Skin epidermis (tissue), 12 donors: ENCODE measurements at regions not wholly inside any gene's neighbourhood (a gene's known extent, or its start where the extent isn't known, plus 50 kb on each side); places are given as distances from the start of the nearest gene placed in this dataset.
"Not testable (repeated sequence)": the region's sequence is repeated elsewhere in the genome, so short reads cannot be mapped to it uniquely, and the experiment has no call there.

Source experiments
- H3K27ac ChIP-seq, 21 experiments: fragments of 200-600 bp; sonication (generic) in 11 of 21; one replicate each; pipeline ENCODE4 v1.5.0; 2020; ENCODE audit warnings: mild to moderate bottlenecking in 3 of 21, inconsistent platforms in 2 of 21, moderate library complexity in 2 of 21
- H3K4me3 ChIP-seq, 7 experiments: fragments of 200-600 bp; sonication (generic) in 2 of 7; one replicate each; pipeline ENCODE4 v1.5.0; 2020; ENCODE audit warnings: inconsistent platforms in 2 of 7, mild to moderate bottlenecking in 2 of 7, moderate library complexity in 1 of 7

DNA sequence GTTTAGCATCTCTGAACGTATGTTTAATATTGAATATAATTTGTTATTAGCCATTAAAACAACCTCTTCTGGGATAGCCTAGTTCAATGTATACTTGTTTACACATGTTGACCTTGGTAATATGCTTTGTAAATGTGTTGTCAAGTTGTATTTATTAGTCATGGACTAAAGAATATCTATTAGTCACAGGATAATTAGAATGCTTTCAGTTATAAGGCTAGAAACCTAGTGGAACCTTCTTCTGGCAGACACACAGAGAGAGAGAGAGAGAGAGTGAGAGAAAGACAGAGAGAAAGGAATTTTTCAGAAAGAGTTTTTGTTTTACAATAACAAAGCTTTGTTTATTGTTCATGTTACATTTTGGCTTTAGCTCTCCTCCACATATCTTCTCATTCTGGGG lies 181.1 kb upstream of the APP start:
- no peak overlapping the region for H3K4me3 ChIP-seq
- H3K27ac ChIP-seq, result no peak overlapping the region

DNA sequence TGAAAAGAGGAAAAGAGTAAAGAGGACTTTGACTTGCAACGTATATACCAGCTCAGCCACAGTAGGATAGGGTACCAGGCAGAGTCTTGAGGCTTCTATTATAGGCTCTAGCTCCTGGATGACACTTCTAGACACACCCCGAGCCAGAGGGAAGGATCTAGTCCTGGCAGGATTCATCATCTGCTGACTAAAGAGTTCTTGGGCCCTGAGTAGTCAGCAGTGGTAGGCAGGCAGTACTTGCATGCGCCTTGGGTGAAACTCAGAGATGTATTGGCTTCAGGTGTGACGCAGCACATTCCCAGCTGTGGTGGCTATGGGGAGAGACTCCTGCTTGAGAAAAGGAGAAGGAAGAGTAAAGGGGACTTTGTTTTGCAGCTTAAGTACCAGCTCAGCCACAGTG lies 162.3 kb upstream of the APP start:
- Histone ChIP-seq H3K27ac (peak overlapping the region in 1 of 21 experiments; percentile 9), H3K4me3 (no peak overlapping the region)

DNA sequence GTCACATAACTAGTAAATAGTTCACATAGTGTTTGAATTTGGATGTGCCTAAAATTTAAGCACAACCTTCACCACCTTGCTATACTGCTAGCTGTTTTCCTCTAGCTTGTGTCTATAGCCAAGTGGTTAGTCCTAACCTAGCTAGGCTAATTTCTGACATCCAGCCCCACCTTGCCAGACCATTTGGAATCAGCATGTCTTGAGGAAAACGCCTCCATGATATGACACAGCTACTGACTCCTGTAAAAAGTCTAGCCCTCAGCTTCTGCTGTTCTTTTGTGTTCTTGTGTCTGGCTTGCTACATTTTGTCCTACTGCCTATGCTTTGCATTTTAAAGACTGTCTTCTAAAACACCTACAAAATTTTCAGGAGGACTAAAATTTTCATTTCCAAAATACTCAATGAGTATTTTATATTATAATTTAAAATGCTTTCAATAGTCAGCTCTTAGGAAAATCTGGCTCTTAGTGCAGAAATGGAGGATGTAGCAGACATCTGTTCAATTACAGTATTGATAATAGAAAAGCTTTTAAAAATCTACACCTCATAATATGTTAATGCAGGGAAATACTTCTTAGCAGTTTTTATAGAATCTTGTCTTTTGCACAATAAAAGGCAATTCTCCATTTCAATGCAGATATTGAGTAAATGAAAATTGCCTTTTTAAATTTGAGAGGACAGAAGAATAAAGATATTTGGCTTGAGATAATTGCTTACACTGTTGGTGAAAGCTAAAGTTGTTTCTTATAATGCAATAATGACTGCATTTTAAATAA lies 160.8 kb upstream of the APP start:
- no peak overlapping the region for H3K27ac ChIP-seq
- no peak overlapping the region for H3K4me3 ChIP-seq

DNA sequence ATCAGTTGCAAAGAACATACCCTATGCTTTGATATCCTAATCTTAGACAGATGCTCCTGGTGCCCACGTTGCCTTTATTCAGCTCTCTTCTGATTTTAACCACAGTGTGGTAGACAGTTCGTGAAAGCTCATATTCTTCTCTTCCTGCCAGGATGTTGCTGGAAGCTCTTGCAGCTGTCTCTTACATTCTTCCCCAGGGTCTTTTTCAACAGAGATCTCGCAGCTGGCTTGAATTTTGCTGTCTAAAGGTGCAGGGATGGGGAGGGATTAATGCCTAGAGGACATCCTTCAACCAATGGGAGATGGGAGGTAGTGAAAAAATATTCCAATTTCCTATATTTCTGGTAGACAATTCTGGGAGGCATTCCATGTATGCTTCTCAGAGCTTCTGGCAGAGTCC lies 150.0 kb upstream of the APP start:
- H3K4me3 ChIP-seq, result no peak overlapping the region

DNA sequence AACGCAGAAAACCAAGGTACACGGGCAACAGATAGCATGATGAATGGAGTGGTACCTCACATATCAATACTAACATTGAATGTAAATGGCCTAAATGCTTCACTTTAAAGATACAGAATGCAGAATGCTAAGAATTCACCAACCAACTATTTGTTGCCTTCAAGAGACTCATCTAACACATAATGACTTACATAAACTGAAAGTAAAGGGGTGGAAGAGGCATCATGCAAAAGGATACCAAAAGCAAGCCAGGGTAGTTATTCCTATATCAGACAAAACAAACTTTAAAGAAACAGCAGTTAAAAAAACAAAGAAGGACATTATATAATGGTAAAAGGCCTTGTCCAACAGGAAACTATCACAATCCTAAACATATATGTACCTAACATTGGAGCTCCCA lies 137.1 kb upstream of the APP start:
- Histone ChIP-seq H3K27ac (no peak overlapping the region), H3K4me3 (no peak overlapping the region)

More for the DNA sequence above, 150.0 kb upstream of the APP start:
- no peak overlapping the region for H3K27ac ChIP-seq

DNA sequence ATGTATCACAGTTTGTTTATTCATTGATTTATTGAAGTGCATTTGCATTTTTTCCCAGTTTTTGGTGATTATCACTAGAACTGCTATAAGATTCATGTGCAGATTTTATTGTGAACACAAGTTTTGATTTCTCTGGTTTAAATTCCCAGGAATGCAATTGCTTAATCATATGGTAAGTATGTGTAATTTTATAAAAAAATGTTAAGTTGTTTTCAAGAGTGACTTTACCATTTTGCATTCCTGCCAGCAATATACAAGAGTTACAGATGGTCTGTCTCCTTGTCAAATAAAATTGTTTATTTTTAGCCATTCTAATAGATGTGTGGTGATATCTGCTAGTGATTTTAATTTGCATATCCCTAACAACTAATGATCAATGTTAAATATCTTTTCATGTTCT lies 127.3 kb upstream of the APP start:
- no peak overlapping the region for H3K4me3 ChIP-seq
- H3K27ac ChIP-seq, result no peak overlapping the region

DNA sequence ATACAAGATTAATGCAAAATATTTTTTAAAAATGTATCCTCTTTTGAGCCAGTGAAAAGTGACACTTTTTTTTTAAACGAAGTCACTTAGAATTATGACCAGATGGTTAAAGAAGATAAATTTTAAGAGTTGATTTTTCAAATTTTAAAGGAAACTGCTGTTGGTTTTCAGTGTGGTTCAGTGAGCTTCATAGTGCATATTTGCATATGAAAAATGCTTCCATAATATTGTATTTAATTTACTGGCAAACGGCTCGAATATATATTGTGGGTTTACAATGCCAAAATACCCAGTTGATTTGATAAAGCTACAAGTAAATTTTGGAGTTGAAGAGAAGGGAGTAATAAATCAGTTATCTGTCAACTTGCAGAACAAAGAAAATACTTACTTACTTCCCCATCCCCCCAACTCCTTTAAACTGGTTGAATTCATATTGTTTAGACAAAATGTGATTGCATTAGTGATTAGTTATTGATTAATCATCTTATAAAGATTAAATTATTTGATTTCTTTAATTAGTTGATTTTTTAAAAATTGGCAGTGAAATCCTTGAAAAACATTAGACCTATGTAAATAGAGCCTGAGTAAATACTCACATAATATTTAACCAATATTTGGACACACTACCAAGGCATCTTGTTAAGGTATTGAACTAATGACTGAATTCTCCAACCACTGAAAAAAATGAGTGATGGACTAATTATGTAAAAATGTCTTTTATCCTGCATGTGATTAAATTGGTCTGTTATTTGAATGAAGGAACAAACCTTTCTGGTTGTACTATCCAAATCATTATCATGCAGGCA lies 122.8 kb upstream of the APP start:
- no peak overlapping the region for H3K27ac ChIP-seq
- no peak overlapping the region for H3K4me3 ChIP-seq

DNA sequence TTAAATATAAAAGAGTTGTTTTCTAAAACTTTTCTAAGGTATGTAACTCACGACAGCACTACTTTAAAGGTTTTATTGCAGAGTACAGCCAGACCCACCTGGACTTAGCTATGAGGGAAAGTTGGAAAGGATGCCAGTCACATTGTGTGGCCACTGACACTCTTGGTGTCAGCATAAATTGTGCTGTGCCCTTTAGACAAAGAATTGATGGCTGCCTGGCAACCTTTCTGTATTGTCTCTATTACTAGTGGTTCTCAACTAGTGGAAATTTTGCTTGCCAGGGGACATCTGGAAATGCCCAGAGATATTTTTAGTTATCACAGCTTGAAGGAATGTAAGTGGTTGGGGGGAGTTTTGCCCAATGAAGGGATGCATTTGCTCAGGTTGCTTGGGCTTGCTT lies 117.5 kb upstream of the APP start:
- H3K4me3 ChIP-seq, result no peak overlapping the region
- no peak overlapping the region for H3K27ac ChIP-seq

DNA sequence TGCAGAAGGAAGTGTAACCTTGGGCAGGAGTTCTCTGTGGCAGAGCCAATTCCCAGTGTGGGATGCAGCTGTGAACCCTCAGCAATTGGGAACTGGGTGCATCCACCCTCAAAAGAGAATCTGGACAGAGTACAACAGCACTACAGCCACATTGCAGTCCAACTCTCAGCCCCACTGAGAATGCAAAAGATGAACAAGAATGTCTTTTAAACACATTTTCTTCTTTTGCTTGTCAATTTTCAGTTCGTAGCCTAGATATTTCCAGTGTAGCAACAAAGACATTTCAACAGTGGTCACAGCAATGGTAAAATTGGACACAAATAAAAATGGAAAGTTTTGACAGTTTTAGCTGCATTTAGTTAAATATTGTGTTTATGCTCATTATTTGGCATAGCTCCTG lies 114.0 kb upstream of the APP start:
- no peak overlapping the region for H3K27ac ChIP-seq
- H3K4me3 ChIP-seq, result no peak overlapping the region

DNA sequence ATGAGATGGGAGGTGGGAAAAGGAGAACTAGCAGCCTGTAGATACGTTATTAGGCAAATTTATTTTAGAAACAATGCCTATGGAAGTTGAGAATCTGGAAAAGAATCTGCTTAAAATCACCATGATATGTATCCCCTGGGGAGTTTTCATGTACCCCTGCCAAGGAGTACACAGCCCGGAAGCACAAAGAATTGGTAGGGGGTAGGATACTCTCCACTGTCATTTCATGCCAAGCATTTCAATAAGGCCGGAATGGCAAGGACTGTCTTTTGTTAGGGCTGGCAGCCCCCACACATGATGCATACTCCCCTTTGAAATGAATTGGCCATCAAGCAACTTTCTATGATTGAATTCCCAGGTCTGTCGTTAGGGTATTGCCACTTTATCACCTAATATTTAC lies 111.5 kb upstream of the APP start:
- H3K27ac ChIP-seq, result no peak overlapping the region
- H3K4me3 ChIP-seq, result no peak overlapping the region

DNA sequence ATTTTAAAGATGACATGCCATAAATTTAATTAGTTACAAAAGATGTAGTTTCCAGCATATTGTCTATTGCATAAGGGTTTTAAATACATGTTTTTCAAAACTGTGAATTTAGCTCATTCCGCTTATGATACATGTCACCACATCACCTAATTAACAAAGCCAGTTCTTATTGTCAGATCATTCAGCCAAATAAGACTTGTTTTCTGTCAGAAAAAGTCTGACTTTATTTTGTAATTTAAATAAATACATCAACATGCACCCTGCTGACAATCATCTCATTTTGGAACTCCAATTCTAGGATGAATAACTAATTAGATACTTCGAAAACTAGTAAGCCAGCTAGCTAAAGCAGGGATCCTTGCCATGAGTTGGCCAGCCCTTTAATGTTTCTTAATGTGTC lies 110.9 kb upstream of the APP start:
- Histone ChIP-seq H3K4me3 (no peak overlapping the region), H3K27ac (no peak overlapping the region)

DNA sequence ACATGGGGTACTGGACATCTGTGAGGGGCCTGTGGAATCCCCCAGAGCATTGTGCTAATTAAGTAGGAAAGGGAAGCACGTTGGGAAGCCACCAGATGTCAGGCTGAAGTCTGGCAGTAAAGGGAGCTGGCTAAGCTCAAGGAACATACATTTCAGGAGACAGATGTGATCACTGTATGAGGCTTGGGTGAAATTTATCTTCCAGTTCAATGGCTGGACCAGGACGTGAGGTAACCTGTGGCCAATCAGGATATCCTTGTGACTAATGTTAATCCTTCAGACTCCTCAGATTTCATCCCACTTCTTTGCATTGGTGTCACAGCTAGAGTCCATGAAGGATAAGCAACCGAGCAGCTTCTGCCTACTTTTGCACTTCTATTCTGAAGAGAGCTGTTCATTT lies 110.2 kb upstream of the APP start:
- no peak overlapping the region for H3K4me3 ChIP-seq
- H3K27ac ChIP-seq, result no peak overlapping the region

DNA sequence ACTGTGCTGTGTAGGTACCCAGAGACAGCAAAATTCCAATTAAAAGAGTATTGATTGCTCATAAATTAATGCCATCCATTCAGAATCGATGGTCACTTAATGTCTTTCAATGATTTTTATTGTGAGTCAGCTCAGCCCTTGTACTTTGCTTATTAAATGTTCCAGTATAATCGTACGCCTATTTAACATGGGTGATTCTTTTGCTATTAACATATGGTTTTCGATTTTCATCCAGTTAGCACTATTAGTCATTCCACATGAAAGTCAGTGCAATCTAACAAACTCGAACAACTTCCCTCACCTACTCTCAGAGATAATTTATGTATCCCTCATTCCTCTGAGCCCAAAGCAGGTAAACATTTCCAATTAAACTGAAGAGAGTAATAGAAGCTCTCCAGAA lies 109.6 kb upstream of the APP start:
- no peak overlapping the region for H3K4me3 ChIP-seq
- H3K27ac ChIP-seq, result no peak overlapping the region

DNA sequence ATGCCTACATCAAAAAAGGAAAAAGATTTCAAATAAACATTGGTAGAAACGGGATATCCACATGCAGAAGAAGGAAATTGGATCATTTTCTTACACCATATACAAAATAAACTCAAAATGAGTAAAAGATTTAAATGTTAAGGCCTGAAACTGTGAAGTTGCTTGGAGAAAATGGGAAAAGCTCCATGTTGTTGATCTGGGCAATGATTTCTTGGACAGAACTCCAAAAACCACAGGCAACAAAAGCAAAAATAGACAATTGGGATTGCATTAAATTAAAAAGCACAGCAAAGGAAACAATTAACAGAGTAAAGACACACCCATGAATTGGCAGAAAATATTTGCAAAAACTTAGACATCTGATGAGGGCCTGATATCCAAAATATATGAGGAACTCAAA lies 105.2 kb upstream of the APP start:
- H3K27ac ChIP-seq, result no peak overlapping the region
- no peak overlapping the region for H3K4me3 ChIP-seq

DNA sequence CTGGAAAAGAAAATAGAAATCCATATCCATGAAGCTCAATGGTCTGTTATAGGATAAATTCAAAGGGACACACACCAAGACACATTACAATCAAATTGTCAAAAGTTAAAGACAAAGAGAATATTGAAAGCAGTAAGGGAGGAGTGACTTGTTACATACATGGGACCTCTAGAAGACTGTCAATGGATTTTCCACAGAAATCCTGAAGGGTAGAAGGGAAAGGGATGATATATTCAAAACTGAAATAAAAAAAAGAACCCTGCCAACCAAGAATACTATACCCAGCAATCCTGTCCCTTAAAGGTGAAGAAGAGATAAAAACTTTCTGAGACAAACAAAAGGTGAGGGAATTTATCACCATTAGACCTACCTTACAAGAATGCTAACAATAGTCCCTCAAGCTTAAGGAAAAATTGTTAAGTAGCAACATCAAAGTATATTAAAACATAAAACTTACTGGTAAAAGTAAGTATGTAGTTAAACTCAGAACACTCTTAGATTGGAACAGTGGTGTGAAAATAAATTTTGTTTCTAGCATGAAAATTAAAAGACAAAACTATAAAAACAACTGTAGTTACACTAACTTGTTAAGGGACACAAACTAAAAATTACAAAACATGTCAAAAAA lies 103.2 kb upstream of the APP start:
- Histone ChIP-seq H3K27ac (no peak overlapping the region), H3K4me3 (no peak overlapping the region)

DNA sequence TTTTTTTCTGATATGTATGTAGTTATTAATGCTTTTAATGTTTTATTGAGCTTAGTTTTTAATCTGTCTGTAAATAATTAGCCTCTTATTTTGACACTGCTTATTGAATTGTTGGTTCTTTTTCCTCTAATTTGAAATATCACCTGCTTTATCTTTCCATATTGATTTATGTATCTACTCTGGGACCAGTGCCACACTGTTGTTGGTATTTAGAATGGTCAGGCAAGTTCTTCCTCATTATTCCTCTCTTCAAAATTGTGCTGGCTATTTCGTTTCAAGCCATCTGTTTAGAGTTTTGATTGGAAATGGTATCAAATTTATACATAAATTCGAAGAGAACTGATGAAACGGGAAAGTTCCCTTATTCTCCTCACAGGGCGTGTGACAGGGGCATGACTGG lies 96.8 kb upstream of the APP start:
- Histone ChIP-seq H3K4me3 (no peak overlapping the region), H3K27ac (no peak overlapping the region)

DNA sequence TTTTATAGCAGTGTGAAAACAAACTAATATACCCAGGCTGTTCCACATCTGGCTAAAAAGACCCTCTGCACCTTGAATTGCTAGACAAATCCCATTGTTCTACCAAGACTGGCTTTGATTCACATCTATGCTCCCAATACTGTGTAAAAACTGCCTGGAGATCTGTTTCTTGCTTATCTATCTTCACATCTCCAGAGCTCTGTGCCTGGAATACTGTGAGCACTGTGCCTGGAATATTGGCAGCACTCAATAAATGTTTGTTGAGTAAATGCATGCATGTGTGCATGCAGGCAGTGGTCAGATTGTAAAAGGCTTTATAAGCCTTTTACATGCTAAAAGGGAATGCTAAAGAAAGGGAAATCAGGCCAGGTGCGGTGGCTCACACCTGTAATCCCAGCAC lies 75.5 kb upstream of the APP start:
- H3K4me3 ChIP-seq, result no peak overlapping the region
- no peak overlapping the region for H3K27ac ChIP-seq

DNA sequence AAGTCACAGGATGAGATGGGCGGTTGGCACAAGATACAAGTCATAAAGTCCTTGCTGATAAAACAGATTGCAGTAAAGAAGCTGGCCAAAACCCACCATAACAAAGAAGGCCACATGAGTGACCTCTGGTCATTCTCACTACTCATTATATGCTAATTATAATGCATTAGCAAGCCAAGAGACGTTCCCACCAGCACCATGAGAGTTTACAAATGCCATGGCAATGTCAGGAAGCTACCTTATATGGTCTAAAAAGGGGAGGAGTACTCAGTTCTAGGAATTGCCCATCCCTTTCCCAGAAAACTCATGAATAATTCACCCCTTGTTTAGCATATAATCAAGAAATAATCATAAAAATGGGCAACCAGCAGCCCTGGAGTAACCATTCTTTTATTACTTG lies 74.9 kb upstream of the APP start:
- H3K4me3 ChIP-seq, result no peak overlapping the region

DNA sequence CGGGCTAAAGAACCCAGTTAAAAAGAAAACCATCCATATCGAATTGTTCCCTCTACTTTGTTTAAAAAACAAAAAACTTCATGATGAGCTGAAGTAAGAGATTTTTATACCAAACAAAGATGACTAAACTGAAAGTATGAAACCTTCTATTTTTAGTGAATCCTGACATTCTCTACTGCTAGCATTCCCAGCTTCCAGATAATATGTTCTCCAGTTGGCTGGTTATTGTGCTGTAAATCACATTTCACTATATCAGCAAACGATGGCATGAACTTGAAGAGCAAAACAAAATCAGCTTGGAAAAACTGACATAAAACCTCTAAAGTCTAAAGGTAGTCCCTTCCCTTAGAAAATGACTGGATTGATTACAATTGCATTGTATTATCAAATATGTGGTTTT lies 68.1 kb upstream of the APP start:
- H3K4me3 ChIP-seq, result no peak overlapping the region
- no peak overlapping the region for H3K27ac ChIP-seq

More for the DNA sequence above, 74.9 kb upstream of the APP start:
- no peak overlapping the region for H3K27ac ChIP-seq

DNA sequence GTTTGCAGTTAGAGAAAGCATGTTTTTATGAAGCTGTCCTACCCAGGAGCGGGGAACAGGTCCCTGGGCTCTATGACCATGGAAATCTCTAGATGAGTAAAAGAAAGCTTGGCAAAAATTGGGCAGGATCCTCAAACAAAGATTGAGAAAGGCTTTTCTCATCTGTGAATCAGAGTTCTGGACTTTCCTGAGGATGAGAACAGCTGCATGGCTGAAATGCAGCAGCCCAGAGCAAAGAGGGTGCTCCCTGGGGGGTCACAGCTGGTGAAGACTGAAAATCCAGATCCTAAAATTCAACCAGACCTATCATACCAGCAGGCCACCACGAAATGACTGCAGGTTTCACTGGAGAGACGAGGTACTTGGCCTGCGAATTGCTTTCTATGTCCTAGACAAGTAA lies 65.7 kb upstream of the APP start:
- Histone ChIP-seq H3K27ac (no peak overlapping the region), H3K4me3 (no peak overlapping the region)

DNA sequence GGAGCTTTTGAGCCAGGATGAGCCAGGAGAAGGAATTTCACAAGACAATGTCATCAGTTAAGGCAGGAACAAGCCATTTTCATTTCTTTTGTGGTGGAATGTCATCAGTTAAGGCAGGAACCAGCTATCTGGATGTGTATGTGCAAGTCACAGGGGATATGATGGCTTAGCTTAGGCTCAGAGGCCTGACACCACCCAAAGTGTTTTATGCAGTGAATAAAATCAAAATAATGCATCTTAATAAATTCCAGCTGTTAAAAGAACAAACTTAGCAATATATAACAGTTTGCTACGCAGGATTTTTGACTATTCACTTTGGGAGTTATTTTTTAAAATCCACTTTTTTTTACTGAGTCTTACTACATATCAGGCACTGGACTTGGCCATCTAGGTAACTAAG lies 62.7 kb upstream of the APP start:
- H3K4me3 ChIP-seq, H3K27ac ChIP-seq: not testable (repeated sequence)
